ENCODE measurements at regions not wholly inside any gene's neighbourhood (a gene's known extent, or its start where the extent isn't known, plus 50 kb on each side); places are given as distances from the start of the nearest gene placed in this dataset.

- no peak overlapping the region for H3K4me3 ChIP-seq (replicated peaks; ENCODE audit: low read depth, low read length)
- DNase-seq (ENCODE audit: extremely low read depth, low read depth): no peak
- TF ChIP-seq CTCF (IDR thresholded peaks at IDR 0.05; ENCODE audit: low read depth, low read length, missing control alignments): no peak
These were observed 146.5 kb upstream of the IRX4 start for GRCh38 chr5:2029206-2029605.

GRCh38 chr5:2027790-2028189 is 145.1 kb upstream of the IRX4 start:
- no peak for DNase-seq (ENCODE audit: extremely low read depth, low read depth)
- TF ChIP-seq CTCF (IDR thresholded peaks at IDR 0.05; ENCODE audit: low read depth, low read length, missing control alignments): no peak
- no peak overlapping the region for H3K4me3 ChIP-seq (replicated peaks; ENCODE audit: low read depth, low read length)

- no peak for DNase-seq (ENCODE audit: extremely low read depth, low read depth)
- no peak for TF ChIP-seq CTCF (IDR thresholded peaks at IDR 0.05; ENCODE audit: low read depth, low read length, missing control alignments)
- H3K4me3 ChIP-seq (replicated peaks; ENCODE audit: low read depth, low read length): no peak overlapping the region
These were observed 142.4 kb upstream of the IRX4 start for GRCh38 chr5:2024986-2025721.

- TF ChIP-seq CTCF (IDR thresholded peaks at IDR 0.05; ENCODE audit: low read depth, low read length, missing control alignments): no peak
- DNase-seq (ENCODE audit: extremely low read depth, low read depth): no peak
- H3K4me3 ChIP-seq (replicated peaks; ENCODE audit: low read depth, low read length): no peak overlapping the region
These were observed 140.5 kb upstream of the IRX4 start for GRCh38 chr5:2023196-2023595.

- DNase-seq (ENCODE audit: extremely low read depth, low read depth): no peak
- TF ChIP-seq CTCF (IDR thresholded peaks at IDR 0.05; ENCODE audit: low read depth, low read length, missing control alignments): no peak
- no peak overlapping the region for H3K4me3 ChIP-seq (replicated peaks; ENCODE audit: low read depth, low read length)
These were observed 139.7 kb upstream of the IRX4 start for GRCh38 chr5:2022436-2022835.

- no peak overlapping the region for H3K4me3 ChIP-seq (replicated peaks; ENCODE audit: low read depth, low read length)
- TF ChIP-seq CTCF (IDR thresholded peaks at IDR 0.05; ENCODE audit: low read depth, low read length, missing control alignments): no peak
- no peak for DNase-seq (ENCODE audit: extremely low read depth, low read depth)
These were observed 138.9 kb upstream of the IRX4 start for GRCh38 chr5:2021484-2022176.
